Neural crest cell (in vitro differentiated cells): ENCODE measurements at regions not wholly inside any gene's neighbourhood (a gene's known extent, or its start where the extent isn't known, plus 50 kb on each side); places are given as distances from the start of the nearest gene placed in this dataset.

ENCODE experiments used
- DNase-seq: peaks from one replicate; pipeline ENCODE4 v3.0.0; 2021; ENCODE audit warnings: low read depth, mixed read lengths, low spot score
- H3K27ac Mint-ChIP-seq: one replicate; pipeline ENCODE4 v1.8.0; 2021; ENCODE audit warnings: mild to moderate bottlenecking, mixed read lengths; ENCODE audit not compliant: unreplicated experiment
- H3K27me3 Mint-ChIP-seq: 2 replicates; pipeline ENCODE4 v1.8.0; 2021; ENCODE audit warnings: low read depth, mild to moderate bottlenecking, mixed read lengths
- H3K36me3 Mint-ChIP-seq: 2 replicates; pipeline ENCODE4 v1.8.0; 2021; ENCODE audit warnings: low read depth, mild to moderate bottlenecking, mixed read lengths
- H3K4me1 Mint-ChIP-seq: 2 replicates; pipeline ENCODE4 v1.8.0; 2021; ENCODE audit warnings: mixed read lengths
- H3K4me3 Mint-ChIP-seq: one replicate; pipeline ENCODE4 v1.8.0; 2021; ENCODE audit warnings: mild to moderate bottlenecking, mixed read lengths
- H3K9me3 Mint-ChIP-seq: 2 replicates; pipeline ENCODE4 v1.8.0; 2021; ENCODE audit warnings: mixed read lengths
- TF ChIP-seq, protein P1 (sequence below): fragments of 200-600 bp; sonication (generic); conservative IDR thresholded peaks from 2 replicates; pipeline ENCODE4 v1.5.0; 2021; ENCODE audit warnings: antibody characterized with exemption, mild to moderate bottlenecking

DNA sequence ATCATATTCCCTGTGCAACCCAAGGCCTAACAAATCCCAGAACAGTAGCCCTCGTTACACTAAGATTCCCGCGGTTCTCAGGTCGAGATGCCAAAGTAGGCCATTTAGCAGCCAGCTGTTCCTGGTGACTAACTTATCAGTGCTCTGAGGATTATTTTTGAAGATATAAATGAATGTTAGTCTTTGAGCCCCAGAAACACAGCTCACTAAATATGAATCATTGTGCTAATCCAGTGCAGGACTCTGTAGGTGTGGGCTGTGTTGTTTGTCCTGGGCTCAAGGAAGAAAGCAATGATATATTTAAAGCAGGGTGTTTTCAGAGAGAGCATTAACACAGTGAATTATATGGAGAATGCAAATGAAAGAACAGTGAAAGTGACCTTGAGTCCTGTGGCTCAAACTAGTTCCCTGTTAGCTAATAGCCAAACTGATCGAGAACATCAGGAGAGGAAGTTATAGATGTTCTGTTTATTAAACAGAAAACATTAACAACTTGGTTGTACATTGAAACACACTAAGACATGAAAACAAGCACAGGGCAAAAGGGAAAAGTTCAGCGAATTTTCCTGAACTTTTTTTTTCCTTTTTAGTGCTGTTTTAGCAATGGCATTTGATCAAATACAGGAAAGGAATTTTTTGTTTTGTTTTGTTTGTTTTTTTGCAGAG lies 228.3 kb downstream of the RNF152 start:
- Mint-ChIP-seq H3K9me3 (peaks cover 13% of the 10 kb centered on the region), H3K4me1 (no peaks in the 10 kb centered on the region), H3K4me3 (no peak overlapping the region), H3K27me3 (no peaks in the 10 kb centered on the region), H3K27ac (no peak overlapping the region), H3K36me3 (no peaks in the 10 kb centered on the region)
- no peak for DNase-seq
- TF ChIP-seq, protein P1, sequence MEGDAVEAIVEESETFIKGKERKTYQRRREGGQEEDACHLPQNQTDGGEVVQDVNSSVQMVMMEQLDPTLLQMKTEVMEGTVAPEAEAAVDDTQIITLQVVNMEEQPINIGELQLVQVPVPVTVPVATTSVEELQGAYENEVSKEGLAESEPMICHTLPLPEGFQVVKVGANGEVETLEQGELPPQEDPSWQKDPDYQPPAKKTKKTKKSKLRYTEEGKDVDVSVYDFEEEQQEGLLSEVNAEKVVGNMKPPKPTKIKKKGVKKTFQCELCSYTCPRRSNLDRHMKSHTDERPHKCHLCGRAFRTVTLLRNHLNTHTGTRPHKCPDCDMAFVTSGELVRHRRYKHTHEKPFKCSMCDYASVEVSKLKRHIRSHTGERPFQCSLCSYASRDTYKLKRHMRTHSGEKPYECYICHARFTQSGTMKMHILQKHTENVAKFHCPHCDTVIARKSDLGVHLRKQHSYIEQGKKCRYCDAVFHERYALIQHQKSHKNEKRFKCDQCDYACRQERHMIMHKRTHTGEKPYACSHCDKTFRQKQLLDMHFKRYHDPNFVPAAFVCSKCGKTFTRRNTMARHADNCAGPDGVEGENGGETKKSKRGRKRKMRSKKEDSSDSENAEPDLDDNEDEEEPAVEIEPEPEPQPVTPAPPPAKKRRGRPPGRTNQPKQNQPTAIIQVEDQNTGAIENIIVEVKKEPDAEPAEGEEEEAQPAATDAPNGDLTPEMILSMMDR, result no peak

DNA sequence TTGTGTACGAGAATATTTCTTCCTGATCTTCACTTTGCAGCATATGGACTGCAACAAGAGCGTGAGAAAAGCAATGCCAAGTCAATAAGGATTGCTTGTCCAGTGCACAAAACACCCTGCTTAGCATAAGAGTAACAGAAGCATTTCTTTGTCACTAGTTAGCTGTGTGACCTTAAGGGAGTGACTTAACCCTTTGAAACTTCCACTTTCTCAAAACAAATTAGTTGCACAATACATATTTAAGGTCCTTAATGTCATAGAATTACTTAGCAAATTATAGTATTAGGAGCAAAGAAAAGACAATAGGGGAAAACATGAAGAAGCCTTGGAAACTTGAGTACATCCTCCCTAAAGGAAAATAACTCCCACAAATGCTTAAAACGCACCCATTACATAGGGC lies 230.1 kb downstream of the RNF152 start:
- DNase-seq, result no peak
- no peaks in the 10 kb centered on the region for H3K36me3 Mint-ChIP-seq
- no peaks in the 10 kb centered on the region for H3K4me1 Mint-ChIP-seq
- H3K9me3 Mint-ChIP-seq, result peaks cover 13% of the 10 kb centered on the region
- H3K4me3 Mint-ChIP-seq, result no peak overlapping the region
- H3K27ac Mint-ChIP-seq, result no peak overlapping the region
- TF ChIP-seq, protein P1, result no peak
- H3K27me3 Mint-ChIP-seq, result no peaks in the 10 kb centered on the region

DNA sequence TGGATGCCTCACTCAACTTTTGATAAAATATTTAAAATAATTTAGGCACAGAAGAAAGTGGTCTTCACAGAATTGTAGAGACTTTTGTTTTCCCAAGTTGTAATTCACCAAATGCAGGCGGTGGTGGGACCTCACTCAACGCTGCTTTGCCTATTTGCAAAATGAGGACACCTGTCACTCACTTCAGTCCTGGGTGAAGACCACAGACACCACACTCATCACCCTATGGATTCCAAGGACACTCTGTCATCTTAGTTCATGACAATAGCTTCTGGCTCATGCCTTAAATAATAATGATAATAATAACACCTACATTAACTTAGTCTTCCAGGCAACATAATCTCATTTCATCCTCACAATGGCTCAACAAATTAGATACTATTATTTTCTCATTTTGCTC lies 234.4 kb downstream of the RNF152 start:
- Mint-ChIP-seq H3K36me3 (no peaks in the 10 kb centered on the region), H3K9me3 (peaks cover 12% of the 10 kb centered on the region), H3K4me3 (no peak overlapping the region), H3K27ac (no peak overlapping the region), H3K4me1 (peaks cover 7% of the 10 kb centered on the region), H3K27me3 (no peaks in the 10 kb centered on the region)
- TF ChIP-seq, protein P1, result no peak
- no peak for DNase-seq

DNA sequence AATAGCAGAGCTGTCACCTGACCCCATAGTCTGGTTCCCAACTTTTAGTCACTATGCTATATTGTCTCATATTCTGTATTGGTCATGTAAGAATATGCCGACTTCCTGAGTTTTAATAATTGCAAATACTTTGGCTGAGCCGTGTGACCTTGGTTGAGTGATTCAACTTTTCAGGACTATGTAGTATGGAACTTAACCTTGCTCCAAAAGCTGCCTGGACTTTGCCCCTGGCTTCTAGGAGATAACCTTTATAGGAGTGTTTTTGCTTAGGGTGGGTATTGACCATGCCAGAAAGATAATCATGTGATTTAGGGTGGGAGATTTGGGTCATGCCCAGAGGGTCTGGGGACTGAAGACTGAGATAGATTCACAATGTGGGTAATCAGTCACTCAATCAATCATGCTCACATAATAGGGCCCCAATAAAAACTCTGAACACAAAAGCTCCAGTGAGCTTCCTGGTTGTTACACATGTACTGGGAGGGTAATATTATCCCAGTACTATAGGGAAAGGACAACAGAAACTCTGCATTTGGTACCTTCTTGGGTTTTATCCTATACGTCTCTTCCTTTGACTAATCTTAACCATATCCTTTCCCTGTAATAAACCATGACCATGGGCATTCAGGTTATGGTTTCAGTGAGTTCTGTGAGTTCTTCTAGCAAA lies 235.6 kb downstream of the RNF152 start:
- no peak for DNase-seq
- TF ChIP-seq, protein P1, result no peak
- H3K9me3 Mint-ChIP-seq, result peaks cover 12% of the 10 kb centered on the region
- H3K36me3 Mint-ChIP-seq, result no peaks in the 10 kb centered on the region
- H3K4me1 Mint-ChIP-seq, result peaks cover 10% of the 10 kb centered on the region
- no peak overlapping the region for H3K27ac Mint-ChIP-seq
- no peaks in the 10 kb centered on the region for H3K27me3 Mint-ChIP-seq
- no peak overlapping the region for H3K4me3 Mint-ChIP-seq

DNA sequence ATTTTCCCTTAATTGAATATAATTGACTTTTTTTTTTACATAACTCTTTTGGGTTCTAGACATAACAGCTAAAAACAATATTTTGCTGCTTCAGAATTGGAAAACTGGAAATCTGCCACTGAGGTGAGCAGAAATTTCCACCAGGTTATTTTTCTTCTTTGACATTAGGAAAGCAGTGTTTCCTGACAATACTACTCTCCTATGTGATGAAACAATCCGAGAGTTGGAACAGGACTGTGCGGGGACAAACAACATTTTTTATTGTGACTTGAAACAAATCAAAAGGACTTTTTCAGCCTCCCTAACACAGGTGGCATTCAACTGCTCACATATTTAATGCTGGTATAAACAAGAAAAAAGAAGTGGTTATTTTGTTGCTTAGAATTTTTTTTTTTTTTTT lies 237.2 kb downstream of the RNF152 start:
- peaks cover 10% of the 10 kb centered on the region for H3K4me1 Mint-ChIP-seq
- no peaks in the 10 kb centered on the region for H3K27me3 Mint-ChIP-seq
- TF ChIP-seq, protein P1, result no peak
- peaks cover 2% of the 10 kb centered on the region for H3K9me3 Mint-ChIP-seq
- H3K4me3 Mint-ChIP-seq, result no peak overlapping the region
- no peak overlapping the region for H3K27ac Mint-ChIP-seq
- no peak for DNase-seq
- no peaks in the 10 kb centered on the region for H3K36me3 Mint-ChIP-seq
